OCI-LY1 (cell line): ENCODE measurements at regions not wholly inside any gene's neighbourhood (a gene's known extent, or its start where the extent isn't known, plus 50 kb on each side); places are given as distances from the start of the nearest gene placed in this dataset.

ENCODE experiments used
- CTCF ChIP-seq: fragments of 200-600 bp; sonication (generic), shearing (Covaris generic); IDR thresholded peaks from 2 replicates; pipeline ENCODE4 v1.5.1; 2017; ENCODE audit warnings: mild to moderate bottlenecking, antibody characterized with exemption, low read length, moderate library complexity, mixed read lengths
- EZH2 ChIP-seq: fragments of 200-600 bp; sonication (generic), shearing (Covaris generic); IDR thresholded peaks from 2 replicates; pipeline ENCODE4 v1.8.0; 2017; ENCODE audit warnings: borderline replicate concordance, mixed run types, mild to moderate bottlenecking, antibody characterized with exemption, low read length, moderate library complexity, mixed read lengths

GRCh38 chr18:25005541-25006403 lies 346.2 kb downstream of the ZNF521 start:
- TF ChIP-seq CTCF, result no peak
- TF ChIP-seq EZH2, result no peak
